OCI-M2 (cell line): ENCODE measurements at regions not wholly inside any gene's neighbourhood (a gene's known extent, or its start where the extent isn't known, plus 50 kb on each side); places are given as distances from the start of the nearest gene placed in this dataset.

Source experiments
- DNase-seq: peaks from one replicate; lab custom pipeline; 2025; ENCODE audit not compliant: unreplicated experiment; lab: John Stamatoyannopoulos, UW

- no peak for DNase-seq
Measured at GRCh38 chr2:191604154-191604553, 73.8 kb upstream of the NABP1 start.

DNA sequence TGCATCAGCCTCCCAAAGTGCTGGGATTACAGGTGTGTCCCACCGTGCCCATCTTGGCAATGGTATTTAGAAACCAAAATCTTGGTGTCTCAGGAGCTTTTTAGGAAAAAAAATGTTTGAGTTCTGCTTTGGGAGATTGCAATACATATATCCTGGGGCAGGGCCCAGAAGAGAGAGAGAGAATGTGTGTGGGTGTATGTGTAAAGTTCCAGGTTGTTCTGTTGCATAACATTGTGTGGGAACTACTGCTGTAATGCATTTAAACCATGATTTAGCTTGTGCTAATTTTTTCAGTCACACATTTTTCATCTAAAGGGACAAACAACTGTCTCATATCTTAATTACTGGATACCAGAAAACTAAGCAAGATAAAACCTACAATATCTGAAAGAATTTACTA, 70.8 kb upstream of the NABP1 start:
- no peak for DNase-seq

- no peak for DNase-seq
Measured at GRCh38 chr2:191610756-191611155, 67.2 kb upstream of the NABP1 start.

DNA sequence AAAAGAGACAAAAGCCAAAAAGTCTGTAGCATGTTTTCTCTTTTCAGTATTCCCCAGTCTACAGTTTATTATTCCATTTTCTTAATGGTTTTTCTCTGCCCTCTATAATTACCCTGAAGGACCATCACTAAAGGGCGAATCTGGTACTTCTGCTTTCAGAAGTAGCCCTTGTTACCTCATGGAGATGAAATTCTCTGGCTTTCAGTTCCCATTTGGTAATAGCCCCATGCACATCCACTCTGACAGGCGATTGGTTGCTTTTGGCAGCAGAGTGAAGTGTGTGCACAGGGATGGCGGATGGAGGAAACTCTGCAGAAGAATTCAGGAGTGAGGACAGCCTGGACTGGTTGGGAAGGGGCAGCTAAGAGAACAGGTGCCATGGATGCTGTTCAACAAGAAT, 66.3 kb upstream of the NABP1 start:
- no peak for DNase-seq

DNA sequence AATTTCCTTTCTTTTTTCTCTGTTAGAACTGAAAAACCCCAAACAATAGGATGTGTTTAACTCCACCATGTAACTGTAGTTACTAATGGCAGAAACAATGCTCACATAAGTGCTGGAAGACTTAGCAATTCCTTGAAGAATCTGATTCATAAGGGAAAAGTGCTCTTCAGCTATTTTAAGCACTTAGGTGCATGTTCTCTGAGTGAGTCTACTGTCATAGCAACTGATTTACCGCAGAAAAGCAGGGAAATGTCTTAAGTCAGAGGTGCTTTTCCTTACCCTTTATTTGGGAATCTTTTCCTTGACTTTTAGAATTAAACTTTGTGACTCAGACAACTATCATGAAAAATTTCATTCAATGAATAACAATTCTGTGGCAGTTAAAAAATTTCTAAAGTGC, 65.4 kb upstream of the NABP1 start:
- DNase-seq, result no peak

- DNase-seq, result no peak
Measured at GRCh38 chr2:191614759-191615158, 63.2 kb upstream of the NABP1 start.

DNA sequence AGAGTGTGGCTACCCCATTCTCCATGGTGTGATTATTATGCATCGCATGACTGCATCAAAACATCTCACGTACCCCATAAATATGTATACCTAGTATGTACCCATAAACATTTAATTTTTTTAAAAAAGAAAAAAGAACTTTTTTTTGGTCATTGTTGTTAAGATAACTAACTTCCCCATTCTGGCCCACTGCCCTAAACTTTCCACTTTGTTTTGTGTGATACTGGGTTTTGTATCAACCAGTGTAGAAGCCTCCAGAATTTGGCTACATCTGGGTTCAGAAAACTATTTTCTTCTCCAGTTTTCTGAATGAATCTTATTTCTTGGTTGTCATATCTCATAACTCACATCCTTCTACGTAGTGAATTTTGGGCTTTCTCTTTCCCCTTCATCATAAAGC, 62.3 kb upstream of the NABP1 start:
- no peak for DNase-seq

GRCh38 chr2:191617575-191617974, 60.4 kb upstream of the NABP1 start:
- no peak for DNase-seq

- no peak for DNase-seq
Measured at GRCh38 chr2:191618046-191618780, 59.7 kb upstream of the NABP1 start.

GRCh38 chr2:191618786-191619185, 59.1 kb upstream of the NABP1 start:
- no peak for DNase-seq

- no peak for DNase-seq
Measured at GRCh38 chr2:191620144-191620543, 57.8 kb upstream of the NABP1 start.

GRCh38 chr2:191622374-191623320, 55.3 kb upstream of the NABP1 start:
- no peak for DNase-seq

- DNase-seq, result no peak
Measured at GRCh38 chr2:191625016-191625415, 52.9 kb upstream of the NABP1 start.

DNA sequence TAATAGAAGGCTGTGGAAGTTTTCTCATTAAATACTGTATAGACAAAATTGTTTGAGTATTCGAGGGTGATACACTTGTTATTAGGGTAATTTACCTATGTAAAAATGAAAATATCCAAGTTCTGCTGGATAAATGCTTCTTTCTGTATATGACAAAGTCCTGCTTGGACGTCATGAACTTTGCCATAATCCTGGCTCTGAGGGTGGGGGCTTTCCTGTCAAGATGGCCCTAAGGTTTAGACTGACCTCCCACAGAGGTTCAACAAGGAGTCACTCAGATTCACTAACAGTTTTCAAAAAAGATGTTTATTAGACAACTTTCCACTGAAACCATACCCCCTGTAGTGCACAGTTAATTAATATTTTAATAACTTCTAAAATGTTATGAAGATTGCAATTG, 52.5 kb upstream of the NABP1 start:
- DNase-seq, result no peak

- DNase-seq, result no peak
Measured at GRCh38 chr2:191626497-191627151, 51.3 kb upstream of the NABP1 start.

GRCh38 chr2:191627518-191627917, 50.4 kb upstream of the NABP1 start:
- DNase-seq, result no peak
